ENCODE measurements at regions not wholly inside any gene's neighbourhood (a gene's known extent, or its start where the extent isn't known, plus 50 kb on each side); places are given as distances from the start of the nearest gene placed in this dataset.

GRCh38 chr11:115920092-115920461 is 415.9 kb upstream of the CADM1 start:
- TF ChIP-seq CTCF (conservative IDR thresholded peaks at IDR 0.05; ENCODE audit: low read depth in 2 of 2) (no peak), EZH2 (IDR thresholded peaks at IDR 0.05; ENCODE audit: low read depth, unreplicated experiment) (no peak), POLR2AphosphoS5 (IDR thresholded peaks at IDR 0.05; ENCODE audit: low read depth) (no peak), EZH2phosphoT487 (IDR thresholded peaks at IDR 0.05; ENCODE audit: unreplicated experiment) (no peak), REST (IDR thresholded peaks at IDR 0.05; ENCODE audit: unreplicated experiment) (no peak), JUNB (IDR thresholded peaks at IDR 0.05; ENCODE audit: unreplicated experiment) (no peak), ZNF114 (CRISPR knock-in tag; IDR thresholded peaks at IDR 0.05) (no peak), NANOG (IDR thresholded peaks at IDR 0.05; ENCODE audit: borderline replicate concordance) (no peak)
